CD4-positive, alpha-beta T cell (primary cell): ENCODE measurements at regions not wholly inside any gene's neighbourhood (a gene's known extent, or its start where the extent isn't known, plus 50 kb on each side); places are given as distances from the start of the nearest gene placed in this dataset.

Source experiments
- ATAC-seq: fragments of 200-7000 bp; cut with Tn5 transposase; one replicate; pipeline ENCODE4 v1.10.0; 2022; ENCODE audit warnings: mild to moderate bottlenecking; ENCODE audit not compliant: poor library complexity
- CTCF ChIA-PET: fragments of 350-600 bp; sonication (Branson Sonifier 250); formaldehyde crosslinking; loops from one replicate; lab custom pipeline; 2021; ENCODE audit warnings: antibody characterized with exemption, inconsistent platforms; lab: Charles Lee
- POLR2A ChIA-PET: fragments of 350-600 bp; sonication (Branson Sonifier 250); formaldehyde crosslinking; loops from one replicate; lab custom pipeline; 2021; ENCODE audit warnings: antibody characterized with exemption, inconsistent platforms; lab: Charles Lee
- DNase-seq, 14 experiments: peaks; one replicate each; pipeline ENCODE4 v3.0.0-alpha.2; 2013 to 2020; ENCODE audit warnings: mixed read lengths in 2 of 14
- H3K27ac ChIP-seq, 2 donors: one replicate each; pipeline versions ENCODE4 v1.5.1 to v1.7.0; 2013; ENCODE audit warnings: low read length in 2 of 2, low read depth in 1 of 2, mild to moderate bottlenecking in 1 of 2
- H3K27me3 ChIP-seq, 2 experiments: 1 replicate in 1 of 2; 2 replicates in 1 of 2; pipeline versions ENCODE4 v1.6.1 to v1.7.0; 2013; ENCODE audit warnings: low read length in 2 of 2, control low read depth in 1 of 2, mild to moderate bottlenecking in 1 of 2, moderate library complexity in 1 of 2; ENCODE audit not compliant: insufficient read depth in 2 of 2, control insufficient read depth in 1 of 2
- H3K36me3 ChIP-seq: one replicate; pipeline ENCODE4 v1.6.1; 2013; ENCODE audit warnings: low read length, control low read depth; ENCODE audit not compliant: insufficient read depth
- H3K4me1 ChIP-seq: one replicate; pipeline ENCODE4 v1.6.1; 2013; ENCODE audit warnings: low read length, control low read depth; ENCODE audit not compliant: insufficient read depth
- H3K4me3 ChIP-seq: one replicate; pipeline ENCODE4 v1.5.1; 2013; ENCODE audit warnings: mild to moderate bottlenecking, low read length, moderate library complexity
- H3K9me3 ChIP-seq, 2 experiments: 1 replicate in 1 of 2; 2 replicates in 1 of 2; pipeline versions ENCODE4 v1.6.1 to v1.7.0; 2013; ENCODE audit warnings: low read length in 2 of 2, mild to moderate bottlenecking in 2 of 2, control low read depth in 1 of 2, moderate library complexity in 1 of 2; ENCODE audit not compliant: control insufficient read depth in 1 of 2, insufficient read depth in 1 of 2
- H3K27ac Mint-ChIP-seq: one replicate; pipeline ENCODE4 v1.8.0; 2020; ENCODE audit warnings: mixed read lengths
- H3K27me3 Mint-ChIP-seq: one replicate; pipeline ENCODE4 v1.8.0; 2021; ENCODE audit warnings: mixed read lengths
- H3K36me3 Mint-ChIP-seq: one replicate; pipeline ENCODE4 v1.8.0; 2021; ENCODE audit warnings: low read depth, mixed read lengths
- H3K4me1 Mint-ChIP-seq: one replicate; pipeline ENCODE4 v1.8.0; 2021; ENCODE audit warnings: low read depth, mixed read lengths
- H3K4me3 Mint-ChIP-seq: one replicate; pipeline ENCODE4 v1.8.0; 2020; ENCODE audit warnings: mild to moderate bottlenecking, mixed read lengths
- H3K9me3 Mint-ChIP-seq: one replicate; pipeline ENCODE4 v1.8.0; 2020; ENCODE audit warnings: mixed read lengths
- CTCF ChIP-seq: fragments of 200-600 bp; IDR thresholded peaks from one replicate; pipeline ENCODE4 v1.8.0; 2022; ENCODE audit warnings: antibody characterized with exemption, mild to moderate bottlenecking
- intact Hi-C, 2 experiments: fragments of 100-400 bp; cut with DNase I in 1 of 2; cut with micrococcal nuclease in 1 of 2; formaldehyde crosslinking; loops; one replicate each; pipeline versions ENCODE4 v1.15.1 to v1.9.0; 2023 to 2025; cut with DNase I, micrococcal nuclease

- no peak overlapping the region for H3K27ac Mint-ChIP-seq
Measured at GRCh38 chr5:114099161-114099560, 262.7 kb upstream of the KCNN2 start.

GRCh38 chr5:114101153-114101552 is 260.7 kb upstream of the KCNN2 start:
- POLR2A ChIA-PET, result no interaction called here
- Mint-ChIP-seq H3K9me3 (peaks cover 3% of the 10 kb centered on the region), H3K36me3 (no peaks in the 10 kb centered on the region), H3K27me3 (no peaks in the 10 kb centered on the region), H3K27ac (no peak overlapping the region), H3K4me3 (no peak overlapping the region), H3K4me1 (no peaks in the 10 kb centered on the region)
- no peak for DNase-seq
- intact Hi-C loops, result no loop called here
- CTCF ChIA-PET, result no interaction called here
- Histone ChIP-seq H3K27me3 (no peaks in the 10 kb centered on the region), H3K4me1 (no peaks in the 10 kb centered on the region), H3K27ac (no peak overlapping the region), H3K4me3 (no peak overlapping the region), H3K9me3 (no peaks in the 10 kb centered on the region), H3K36me3 (no peaks in the 10 kb centered on the region)
- TF ChIP-seq CTCF, result no peak
- ATAC-seq, result no peak

More at GRCh38 chr5:114099161-114099560, 262.7 kb upstream of the KCNN2 start:
- ChIA-PET POLR2A (no interaction called here), CTCF (no interaction called here)
- Histone ChIP-seq H3K4me1 (no peaks in the 10 kb centered on the region), H3K36me3 (no peaks in the 10 kb centered on the region), H3K27ac (no peak overlapping the region), H3K27me3 (no peaks in the 10 kb centered on the region), H3K4me3 (no peak overlapping the region), H3K9me3 (no peaks in the 10 kb centered on the region)
- DNase-seq, result no peak
- Mint-ChIP-seq H3K27me3 (no peaks in the 10 kb centered on the region), H3K4me3 (no peak overlapping the region), H3K36me3 (no peaks in the 10 kb centered on the region), H3K9me3 (peaks cover 3% of the 10 kb centered on the region), H3K4me1 (no peaks in the 10 kb centered on the region)
- TF ChIP-seq CTCF, result no peak
- intact Hi-C loops, result no loop called here
- ATAC-seq, result no peak

GRCh38 chr5:114113604-114114003 is 248.3 kb upstream of the KCNN2 start:
- Histone ChIP-seq H3K27me3 (no peaks in the 10 kb centered on the region), H3K36me3 (no peaks in the 10 kb centered on the region), H3K4me3 (no peak overlapping the region), H3K4me1 (no peaks in the 10 kb centered on the region), H3K9me3 (no peaks in the 10 kb centered on the region), H3K27ac (no peak overlapping the region)
- ChIA-PET POLR2A (no interaction called here), CTCF (no interaction called here)
- Mint-ChIP-seq H3K27me3 (no peaks in the 10 kb centered on the region), H3K4me1 (no peaks in the 10 kb centered on the region), H3K4me3 (no peak overlapping the region), H3K27ac (no peak overlapping the region), H3K36me3 (no peaks in the 10 kb centered on the region), H3K9me3 (peaks cover 5% of the 10 kb centered on the region)
- no peak for DNase-seq
- TF ChIP-seq CTCF, result no peak
- intact Hi-C loops, result no loop called here
- no peak for ATAC-seq
